GM19351 (cell line): ENCODE measurements at regions not wholly inside any gene's neighbourhood (a gene's known extent, or its start where the extent isn't known, plus 50 kb on each side); places are given as distances from the start of the nearest gene placed in this dataset.
"Not testable (repeated sequence)": the region's sequence is repeated elsewhere in the genome, so short reads cannot be mapped to it uniquely, and the experiment has no call there.

Experiments
- ATAC-seq: cut with Tn5 transposase; IDR thresholded peaks from one replicate; pipeline ENCODE4 v1.9.1; 2021; ENCODE audit warnings: mild to moderate bottlenecking, moderate library complexity; ENCODE audit not compliant: unreplicated experiment

- no peak for ATAC-seq
Observed at GRCh38 chr13:74272826-74273225, 138.6 kb upstream of the KLF12 start.

GRCh38 chr13:74270018-74270417 lies 135.8 kb upstream of the KLF12 start:
- no peak for ATAC-seq

- ATAC-seq, result no peak
Observed at GRCh38 chr13:74266861-74267260, 132.7 kb upstream of the KLF12 start.

GRCh38 chr13:74266309-74266708 lies 132.1 kb upstream of the KLF12 start:
- no peak for ATAC-seq

GRCh38 chr13:74264333-74264732 lies 130.1 kb upstream of the KLF12 start:
- ATAC-seq, result no peak

GRCh38 chr13:74260420-74260819 lies 126.2 kb upstream of the KLF12 start:
- ATAC-seq, result not testable (repeated sequence)

GRCh38 chr13:74259641-74260040 lies 125.4 kb upstream of the KLF12 start:
- no peak for ATAC-seq

GRCh38 chr13:74258961-74259360 lies 124.8 kb upstream of the KLF12 start:
- ATAC-seq, result no peak

- no peak for ATAC-seq
Observed at GRCh38 chr13:74256969-74257368, 122.8 kb upstream of the KLF12 start.

- ATAC-seq, result no peak
Observed at GRCh38 chr13:74253161-74253560, 119.0 kb upstream of the KLF12 start.

- no peak for ATAC-seq
Observed at GRCh38 chr13:74251778-74252519, 117.7 kb upstream of the KLF12 start.

GRCh38 chr13:74250738-74251190 lies 116.6 kb upstream of the KLF12 start:
- no peak for ATAC-seq

GRCh38 chr13:74248477-74248876 lies 114.3 kb upstream of the KLF12 start:
- no peak for ATAC-seq

GRCh38 chr13:74246487-74246886 lies 112.3 kb upstream of the KLF12 start:
- no peak for ATAC-seq

GRCh38 chr13:74243637-74244526 lies 109.7 kb upstream of the KLF12 start:
- ATAC-seq, result no peak

GRCh38 chr13:74241343-74241742 lies 107.1 kb upstream of the KLF12 start:
- not testable (repeated sequence) for ATAC-seq

GRCh38 chr13:74230984-74231501 lies 96.8 kb upstream of the KLF12 start:
- no peak for ATAC-seq

- ATAC-seq, result no peak
Observed at GRCh38 chr13:74229242-74229641, 95.0 kb upstream of the KLF12 start.

GRCh38 chr13:74227476-74228158 lies 93.4 kb upstream of the KLF12 start:
- ATAC-seq, result no peak

GRCh38 chr13:74226791-74227475 lies 92.7 kb upstream of the KLF12 start:
- no peak for ATAC-seq

GRCh38 chr13:74221752-74222151 lies 87.5 kb upstream of the KLF12 start:
- no peak for ATAC-seq
